RPMI8226 (cell line): ENCODE measurements at regions not wholly inside any gene's neighbourhood (a gene's known extent, or its start where the extent isn't known, plus 50 kb on each side); places are given as distances from the start of the nearest gene placed in this dataset.

Experiments
- DNase-seq: peaks from one replicate; pipeline ENCODE4 v3.0.0-alpha.2; 2015

- no peak for DNase-seq
Measured at GRCh38 chr2:126990605-126991532, 92.2 kb downstream of the TEX51 start.

GRCh38 chr2:126994340-126994777, 95.7 kb downstream of the TEX51 start:
- no peak for DNase-seq

GRCh38 chr2:126995621-126996377, 97.1 kb downstream of the TEX51 start:
- no peak for DNase-seq

GRCh38 chr2:126996378-126996699, 97.6 kb downstream of the TEX51 start:
- DNase-seq: no peak
